ENCODE measurements at regions not wholly inside any gene's neighbourhood (a gene's known extent, or its start where the extent isn't known, plus 50 kb on each side); places are given as distances from the start of the nearest gene placed in this dataset.

- H3K9me2 ChIP-seq (ENCODE audit: insufficient read depth), result no peaks in the 10 kb centered on the region
- H3K4me3 ChIP-seq, result no peak overlapping the region
- H3K79me2 ChIP-seq (ENCODE audit: insufficient read depth), result no peaks in the 10 kb centered on the region
- H2AFZ ChIP-seq, result no peak overlapping the region
- H3K4me2 ChIP-seq (ENCODE audit: unreplicated experiment), result no peak overlapping the region
- no peak overlapping the region for H3K27ac ChIP-seq
- no peaks in the 10 kb centered on the region for H3K4me1 ChIP-seq (ENCODE audit: insufficient read depth)
- TF ChIP-seq EZH2phosphoT487 (IDR thresholded peaks at IDR 0.05; ENCODE audit: insufficient read depth, low read depth) (no peak), EZH2 (IDR thresholded peaks at IDR 0.05; ENCODE audit: insufficient read depth, poor library complexity, severe bottlenecking) (no peak)
- in situ Hi-C loops (cut with MboI), result no loop called here
- H3K36me3 ChIP-seq (ENCODE audit: low read depth), result no peaks in the 10 kb centered on the region
- no peaks in the 10 kb centered on the region for H3K9me3 ChIP-seq (ENCODE audit: low read depth)
- H3K27me3 ChIP-seq (replicated peaks; ENCODE audit: insufficient read depth), result peaks cover 13% of the 10 kb centered on the region; the same call in 1 of the 2 replicates
- H3K9ac ChIP-seq, result no peak overlapping the region
- H4K20me1 ChIP-seq (ENCODE audit: insufficient read depth), result no peaks in the 10 kb centered on the region
- DNase-seq, result no peak
- WGBS, 2 experiments (ENCODE audit: low coverage in 1 of 2, low lambda C conversion rate in 2 of 2, missing lambda C conversion rate in 2 of 2), result 56 to 59% methylated on average over 17 of the region's 17 CpGs
- H3F3A ChIP-seq (ENCODE audit: insufficient read depth), result no peaks in the 10 kb centered on the region
These were observed 52.1 kb upstream of the PITX1 start for GRCh38 chr5:135085936-135086725.

- peak; percentile 37 for DNase-seq
- Histone ChIP-seq H3K9ac (no peak overlapping the region), H3K36me3 (ENCODE audit: low read depth) (no peaks in the 10 kb centered on the region), H3F3A (ENCODE audit: insufficient read depth) (no peaks in the 10 kb centered on the region), H4K20me1 (ENCODE audit: insufficient read depth) (no peaks in the 10 kb centered on the region), H3K4me3 (no peak overlapping the region), H3K79me2 (ENCODE audit: insufficient read depth) (no peaks in the 10 kb centered on the region), H3K4me2 (ENCODE audit: unreplicated experiment) (no peak overlapping the region), H3K9me3 (ENCODE audit: low read depth) (no peaks in the 10 kb centered on the region), H3K27ac (no peak overlapping the region), H3K27me3 (replicated peaks; ENCODE audit: insufficient read depth) (peaks cover 21% of the 10 kb centered on the region), H3K9me2 (ENCODE audit: insufficient read depth) (no peaks in the 10 kb centered on the region), H2AFZ (no peak overlapping the region), H3K4me1 (ENCODE audit: insufficient read depth) (no peaks in the 10 kb centered on the region)
- in situ Hi-C loops (cut with MboI), result no loop called here
- TF ChIP-seq EZH2 (IDR thresholded peaks at IDR 0.05; ENCODE audit: insufficient read depth, poor library complexity, severe bottlenecking) (no peak), EZH2phosphoT487 (IDR thresholded peaks at IDR 0.05; ENCODE audit: insufficient read depth, low read depth) (no peak)
- WGBS, 2 experiments (ENCODE audit: low coverage in 1 of 2, low lambda C conversion rate in 2 of 2, missing lambda C conversion rate in 2 of 2), result 50 to 60% methylated on average over 5 to 6 of the region's 6 CpGs
These were observed 51.3 kb upstream of the PITX1 start for GRCh38 chr5:135085133-135085935.
